Stimulated activated CD8-positive, alpha-beta memory T cell treated with anti-CD3 and anti-CD28 coated beads, Interleukin-7, amount 100 ng/mL, for 24 hours (primary cell): ENCODE measurements at regions not wholly inside any gene's neighbourhood (a gene's known extent, or its start where the extent isn't known, plus 50 kb on each side); places are given as distances from the start of the nearest gene placed in this dataset.

Source experiments
- DNase-seq: peaks from one replicate; pipeline ENCODE4 v3.0.0-alpha.2; 2020; ENCODE audit warnings: low read depth

DNA sequence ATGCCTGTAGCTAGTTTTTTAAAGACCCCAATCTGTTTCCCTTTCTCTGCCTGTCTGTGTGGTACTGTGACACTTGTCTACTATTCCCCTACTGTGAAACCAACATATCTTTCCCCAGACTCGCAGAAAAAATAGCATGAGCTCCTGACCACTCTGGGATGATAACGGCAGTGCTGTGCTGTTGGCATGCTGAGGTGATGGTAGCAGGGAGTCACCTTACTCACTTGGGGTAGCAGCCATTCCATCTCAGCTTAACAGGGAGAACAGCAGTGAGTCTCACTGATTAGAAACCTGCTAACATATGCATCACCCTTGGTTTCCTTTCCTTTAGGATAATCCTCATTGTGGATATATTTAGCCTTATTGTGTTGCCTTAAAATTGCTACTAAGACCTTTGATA, 469.6 kb upstream of the FZD8 start:
- no peak for DNase-seq

DNA sequence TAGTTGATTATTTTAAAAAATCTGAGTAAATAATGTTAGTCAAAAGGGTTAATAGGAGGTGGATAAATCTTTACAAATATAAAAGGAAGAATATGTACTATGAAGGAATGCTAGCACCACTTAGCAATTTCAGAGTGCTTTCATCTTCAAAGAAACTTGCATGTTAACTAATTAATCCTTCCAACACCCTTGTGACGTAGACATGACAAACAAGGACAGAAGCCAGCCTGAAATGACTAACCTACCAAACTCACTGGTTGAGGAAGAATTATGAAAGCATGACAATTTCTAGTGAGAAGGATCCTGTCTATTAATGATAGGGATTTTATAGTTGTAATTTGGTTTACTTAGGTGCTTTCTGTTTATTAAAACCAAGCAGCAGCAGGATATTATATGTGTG, 468.0 kb upstream of the FZD8 start:
- DNase-seq = no peak

DNA sequence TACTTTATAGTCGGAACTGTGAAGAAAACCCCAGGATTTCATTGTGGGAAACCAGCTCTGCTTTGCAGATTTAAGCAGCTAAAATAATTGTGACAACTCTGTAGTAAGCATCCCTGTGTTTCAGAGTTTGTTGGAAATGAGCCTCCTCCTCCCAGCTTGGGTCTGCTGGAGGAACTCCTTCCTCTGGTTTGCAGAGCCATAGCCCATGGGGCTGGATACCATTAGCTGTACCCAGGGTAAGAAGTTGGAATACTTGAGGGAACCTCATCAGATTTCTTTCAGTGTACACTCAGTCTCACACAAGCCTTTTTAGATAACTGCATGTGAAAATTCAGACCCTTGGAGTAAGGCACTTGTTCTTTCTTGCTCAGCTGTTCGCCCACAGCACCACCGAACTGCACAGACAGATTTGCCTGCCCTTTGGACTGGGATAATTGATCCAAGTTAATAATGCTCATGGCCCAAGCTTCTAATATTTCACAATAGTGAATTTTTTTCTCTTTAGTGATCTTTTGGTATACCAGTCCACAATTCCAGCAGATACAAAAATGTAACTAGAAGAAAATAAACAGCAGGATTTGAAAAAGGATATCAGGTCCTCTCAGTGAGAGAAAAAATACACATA, 467.4 kb upstream of the FZD8 start:
- DNase-seq = no peak

DNA sequence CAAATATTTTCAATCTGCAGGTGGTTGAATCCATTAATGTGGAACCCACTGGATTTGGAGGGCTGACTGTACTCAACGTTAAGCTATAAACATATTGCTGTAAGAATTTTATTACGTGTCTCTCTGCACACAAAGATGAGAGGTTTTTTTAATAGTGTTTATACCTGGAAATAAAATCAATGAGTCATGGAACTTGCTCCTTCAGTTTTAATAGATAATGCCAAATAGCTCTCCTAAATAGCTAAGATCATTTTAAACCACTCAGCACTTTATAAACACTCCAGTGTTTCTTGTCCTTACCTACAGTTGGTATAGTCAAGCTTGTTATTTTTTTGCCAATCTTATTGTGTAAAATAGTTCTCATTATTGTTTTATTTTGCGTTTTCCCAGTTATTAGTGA, 455.6 kb upstream of the FZD8 start:
- DNase-seq = no peak

DNA sequence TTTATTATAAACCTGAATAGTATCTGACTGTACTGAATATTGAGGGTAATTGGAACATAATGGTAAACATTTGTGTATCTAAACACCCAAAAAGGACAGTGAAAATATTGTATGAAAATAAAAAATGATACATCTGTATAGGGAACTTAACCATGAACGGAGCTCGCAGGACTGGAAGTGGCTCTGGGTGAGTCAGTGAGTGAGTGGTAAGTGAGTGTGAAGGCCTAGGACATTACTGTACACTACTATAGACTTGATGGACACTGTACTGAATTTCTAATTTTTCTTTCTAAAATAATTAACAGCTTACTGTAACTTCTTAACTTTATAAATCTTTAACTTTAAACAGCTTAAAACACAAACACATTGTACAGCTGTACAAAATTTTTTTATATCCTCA, 454.5 kb upstream of the FZD8 start:
- DNase-seq = no peak

DNA sequence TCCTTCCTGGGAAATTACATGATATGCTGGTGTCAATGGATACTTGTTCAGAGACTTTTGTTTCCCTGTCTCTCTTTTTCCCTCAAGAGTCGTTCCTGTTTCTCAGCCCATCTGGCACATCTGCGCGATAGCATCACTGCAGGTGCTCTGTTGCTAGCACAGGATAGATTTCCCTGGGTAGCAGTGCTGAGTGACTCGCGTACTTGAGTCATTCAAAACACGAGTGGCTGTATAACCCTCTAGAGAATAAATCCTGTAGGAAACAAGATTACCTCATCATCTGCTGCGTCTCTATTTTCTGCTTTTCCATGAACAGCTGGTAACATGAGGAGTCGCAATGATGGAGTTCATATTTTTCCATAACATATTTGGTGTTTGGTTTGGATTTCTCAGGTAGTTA, 452.0 kb upstream of the FZD8 start:
- DNase-seq = no peak

DNA sequence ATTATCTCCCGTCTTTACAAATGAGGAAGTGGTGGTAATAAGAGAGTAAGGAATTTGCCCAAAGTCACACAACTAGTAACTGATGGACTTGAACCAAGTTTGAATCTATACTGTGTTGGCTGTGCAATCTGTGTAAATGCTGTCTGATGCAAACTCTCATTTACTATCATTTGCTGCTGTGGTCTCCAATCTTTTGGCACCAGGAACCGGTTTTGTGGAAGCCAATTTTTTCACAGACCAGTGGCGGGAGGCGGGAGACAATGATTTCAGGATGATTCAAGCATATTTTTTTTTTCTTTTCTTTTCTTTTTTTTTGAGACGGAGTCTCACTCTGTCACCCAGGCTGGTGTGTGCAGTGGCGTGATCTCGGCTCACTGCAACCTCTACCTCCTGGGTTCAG, 450.0 kb upstream of the FZD8 start:
- DNase-seq = no peak

DNA sequence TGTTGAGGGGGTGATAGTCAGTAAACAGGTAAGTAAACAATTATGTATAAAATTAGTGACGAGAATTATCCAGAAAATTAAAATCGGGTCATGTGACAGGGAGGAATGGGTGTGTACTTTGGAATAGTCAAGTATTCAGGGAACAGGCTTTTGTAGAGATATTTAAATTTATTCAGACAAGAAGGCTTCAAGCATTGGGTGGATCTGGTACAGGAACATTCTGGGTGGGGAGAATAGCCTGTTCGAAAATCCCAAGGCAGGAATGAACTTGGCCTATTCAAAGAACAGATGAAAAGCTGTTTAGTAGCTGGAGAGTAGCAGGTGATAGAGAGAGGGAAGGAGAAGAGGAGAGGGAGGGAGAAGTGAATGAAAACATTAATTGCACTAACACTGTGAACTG, 448.9 kb upstream of the FZD8 start:
- DNase-seq = no peak

DNA sequence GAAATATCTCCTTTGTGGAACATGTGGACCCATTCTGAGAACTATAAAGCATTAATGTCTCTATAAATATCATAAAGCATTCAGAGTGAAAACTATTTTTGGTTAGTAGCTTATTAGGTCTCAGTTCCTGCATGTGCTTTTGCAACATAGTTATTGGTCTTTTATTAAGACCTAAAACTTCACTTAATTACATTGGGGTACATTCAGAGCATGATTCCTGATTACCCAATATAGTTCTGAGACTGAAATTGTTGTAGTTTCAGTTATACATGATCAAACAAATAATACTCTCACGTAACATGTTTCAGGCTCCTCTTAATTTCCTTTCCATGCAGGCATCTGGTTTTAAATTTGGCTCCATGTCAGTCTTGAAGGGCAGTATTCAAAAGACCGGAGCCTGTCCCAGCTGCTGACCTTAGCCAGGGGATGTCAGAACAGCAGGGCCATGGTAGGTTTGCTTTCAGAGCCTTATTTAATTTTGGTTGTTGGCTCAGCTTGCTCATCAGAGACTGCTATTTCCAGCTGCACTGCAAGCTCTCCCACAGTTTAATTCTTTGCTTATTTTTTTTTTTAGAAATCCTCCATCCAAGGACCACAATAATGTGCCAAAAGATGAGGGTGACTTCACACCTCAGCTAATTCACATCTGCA, 447.8 kb upstream of the FZD8 start:
- DNase-seq = no peak

DNA sequence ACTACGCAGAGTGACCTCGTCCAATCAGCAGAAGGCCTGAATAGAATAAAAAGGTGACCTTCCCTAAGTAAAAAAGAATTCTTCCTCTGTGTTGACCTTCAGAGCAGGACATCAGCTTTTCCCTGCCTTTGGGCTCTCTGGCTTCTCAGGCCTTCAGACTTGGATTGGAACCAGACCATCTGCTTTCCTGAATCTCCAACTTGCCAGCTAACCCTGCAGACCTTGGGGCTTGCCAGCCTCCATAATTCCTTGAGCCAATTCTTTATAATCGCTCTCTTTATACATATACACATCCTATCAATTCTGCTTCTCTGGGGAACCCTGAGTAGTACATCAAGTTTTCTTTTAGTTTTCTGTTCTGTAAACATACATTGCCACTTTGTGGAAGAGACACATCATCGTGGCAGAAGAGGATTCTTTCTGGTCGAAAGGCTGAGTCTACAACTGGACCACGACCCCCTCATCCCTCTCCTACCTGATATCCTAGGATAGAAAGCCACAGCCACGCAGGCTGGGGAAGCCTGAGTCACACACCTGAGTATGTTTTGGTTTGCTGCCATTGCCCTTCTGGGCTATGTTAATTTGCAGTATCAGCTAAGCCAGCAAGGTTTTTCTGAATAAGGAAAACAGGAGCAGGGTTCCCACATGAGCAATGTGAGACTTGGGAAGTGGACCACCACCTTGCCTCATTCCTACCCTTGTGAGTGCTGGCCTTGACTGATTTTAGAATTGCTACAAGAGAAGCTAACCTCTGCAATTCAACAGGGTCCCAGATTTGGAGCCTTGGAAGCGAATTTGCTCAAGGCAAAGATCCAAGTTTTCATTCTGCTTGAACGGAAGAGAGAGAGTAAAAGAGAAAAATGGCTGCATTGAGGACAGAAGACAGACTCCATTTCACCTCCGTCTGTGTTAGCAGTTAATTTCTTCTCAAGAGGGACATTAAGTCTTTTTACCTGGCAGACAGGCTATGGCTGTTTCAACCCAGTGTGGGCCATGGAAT, 445.2 kb upstream of the FZD8 start:
- DNase-seq = no peak

DNA sequence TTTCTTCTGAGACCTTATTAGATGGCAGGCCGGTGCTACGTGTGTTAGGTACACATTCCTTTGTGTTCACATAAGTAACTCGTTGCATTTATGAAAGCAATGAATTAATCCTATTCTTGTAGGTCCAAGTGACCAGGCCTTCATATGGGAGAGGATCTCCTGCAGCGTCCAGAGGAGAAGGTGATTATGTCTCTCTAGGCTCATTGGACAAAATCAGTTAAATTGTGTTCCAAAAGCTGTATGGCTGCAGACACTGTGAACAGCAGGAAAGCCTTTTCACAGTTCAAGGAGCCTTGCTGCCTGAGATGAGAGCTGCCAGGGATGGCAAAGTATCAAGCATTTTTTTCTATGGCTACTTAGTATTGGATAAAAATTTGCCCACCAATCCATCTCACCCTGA, 433.1 kb upstream of the FZD8 start:
- DNase-seq = no peak

DNA sequence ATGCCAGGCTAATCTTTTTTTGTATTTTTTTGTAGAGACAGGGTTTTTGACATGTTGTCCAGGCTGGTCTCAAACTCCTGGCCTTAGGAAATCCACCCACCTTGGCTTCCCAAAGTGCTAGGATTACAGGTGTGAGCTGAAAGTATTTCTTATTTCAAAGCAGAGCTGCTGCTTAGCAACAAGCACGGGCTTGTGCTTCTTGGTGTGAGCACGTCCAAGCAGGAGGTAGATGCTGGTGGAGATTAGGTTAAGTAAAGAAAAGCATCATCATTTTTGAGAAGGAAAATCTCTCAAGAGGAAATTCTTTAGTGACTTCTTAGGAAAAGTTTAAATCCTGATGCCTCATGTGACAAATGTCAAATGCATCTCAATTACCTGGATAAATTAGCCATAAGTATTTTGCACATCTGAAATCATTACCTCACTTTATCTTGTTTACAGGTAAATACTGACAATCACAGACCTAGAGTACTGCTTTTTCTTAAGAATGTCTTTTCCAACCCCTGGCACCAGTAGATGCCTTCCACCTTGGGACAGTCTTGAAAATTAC, 431.8 kb upstream of the FZD8 start:
- no peak for DNase-seq

DNA sequence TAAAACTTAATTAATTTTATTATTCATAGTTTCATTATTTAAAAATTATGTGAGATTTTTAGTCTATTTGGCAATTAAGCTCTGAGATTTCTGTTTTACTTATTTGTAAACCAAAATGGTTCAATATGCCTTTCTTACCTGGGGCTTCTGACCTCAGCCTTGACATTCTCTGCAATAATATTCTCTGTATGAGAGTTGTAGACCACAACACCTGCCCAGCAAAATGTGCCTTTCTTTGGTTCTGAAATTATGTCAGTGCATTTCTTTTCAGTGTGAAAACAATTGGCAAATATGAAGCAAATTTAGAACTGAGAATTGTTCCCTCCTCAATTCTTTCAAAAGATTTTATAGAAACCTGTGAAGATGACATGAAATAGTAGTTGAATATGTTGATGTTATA, 426.4 kb upstream of the FZD8 start:
- DNase-seq = no peak

DNA sequence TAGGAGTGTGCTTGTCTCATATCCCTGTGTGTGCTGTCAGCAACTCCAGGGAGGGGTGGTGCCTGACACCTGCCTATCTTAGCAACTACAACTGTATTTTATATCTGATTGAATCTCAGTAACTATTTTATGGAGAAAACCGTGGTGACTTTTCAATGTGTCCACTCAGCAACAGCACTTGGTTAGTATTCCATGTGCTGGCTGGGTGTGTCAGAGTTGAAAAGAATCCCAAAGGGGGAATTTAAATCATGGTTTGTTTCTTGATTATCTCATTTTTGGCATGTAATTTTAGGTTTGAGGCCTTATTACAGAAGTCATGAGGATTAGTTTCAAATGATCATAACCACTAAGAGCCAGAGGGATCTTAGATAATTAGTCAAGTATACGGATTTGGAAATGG, 425.7 kb upstream of the FZD8 start:
- no peak for DNase-seq

DNA sequence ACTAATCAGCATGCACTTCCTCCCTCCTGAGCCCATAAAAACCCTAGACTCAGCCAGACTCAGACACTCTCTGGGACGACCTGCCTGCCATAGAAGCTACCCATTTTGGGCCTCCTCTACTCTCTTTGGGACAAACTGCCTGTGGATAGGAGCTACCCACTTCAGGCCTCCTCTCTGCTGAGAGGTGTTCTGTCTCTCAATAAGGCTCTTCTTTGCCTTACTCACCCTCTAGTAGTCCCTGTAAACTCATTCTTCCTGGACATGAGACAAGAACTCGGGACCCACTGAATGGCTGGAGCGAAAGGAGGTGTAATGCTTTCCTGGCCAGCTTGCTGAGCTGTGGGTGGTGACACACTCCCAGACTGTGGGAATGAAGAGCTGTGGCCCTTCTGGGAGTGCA, 424.8 kb upstream of the FZD8 start:
- no peak for DNase-seq

DNA sequence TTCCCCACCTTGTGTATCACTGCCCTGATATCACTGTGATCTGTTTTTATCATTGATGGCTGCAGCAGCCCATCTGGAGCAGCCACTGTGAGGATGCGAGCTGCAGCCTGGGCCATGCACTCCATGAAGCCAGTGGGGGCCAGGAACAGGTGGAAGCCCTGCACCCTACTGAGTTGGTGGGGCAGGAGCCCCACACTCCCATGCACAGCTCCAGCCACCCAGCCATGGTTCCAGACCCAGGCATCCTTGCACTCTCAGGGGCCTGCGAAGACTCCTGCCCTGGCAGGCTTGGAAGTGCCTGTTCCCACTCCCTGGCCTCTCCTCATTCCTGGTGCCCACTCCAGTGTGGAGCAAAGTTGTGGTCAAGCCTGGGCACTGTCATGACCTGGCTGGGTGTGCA, 424.0 kb upstream of the FZD8 start:
- DNase-seq = no peak

DNA sequence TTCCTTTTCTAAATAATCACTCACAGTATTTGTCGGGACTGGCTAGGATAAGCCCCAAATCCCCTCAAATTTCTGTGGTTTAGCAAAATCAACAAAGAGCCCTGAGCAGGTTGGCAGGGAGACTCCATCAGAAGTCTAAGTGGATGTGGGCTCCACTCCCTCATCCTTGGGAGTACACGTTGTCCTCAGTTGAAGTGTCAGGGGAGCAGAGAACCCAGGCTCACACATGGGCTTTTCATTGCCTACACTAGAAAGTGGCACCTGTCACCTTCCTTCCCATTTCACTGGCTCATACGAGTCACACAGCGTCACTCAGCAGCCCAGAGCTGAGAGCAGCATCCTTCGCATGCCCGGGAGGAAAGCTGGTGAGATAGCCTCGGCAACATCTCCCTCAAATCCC, 421.3 kb upstream of the FZD8 start:
- no peak for DNase-seq

DNA sequence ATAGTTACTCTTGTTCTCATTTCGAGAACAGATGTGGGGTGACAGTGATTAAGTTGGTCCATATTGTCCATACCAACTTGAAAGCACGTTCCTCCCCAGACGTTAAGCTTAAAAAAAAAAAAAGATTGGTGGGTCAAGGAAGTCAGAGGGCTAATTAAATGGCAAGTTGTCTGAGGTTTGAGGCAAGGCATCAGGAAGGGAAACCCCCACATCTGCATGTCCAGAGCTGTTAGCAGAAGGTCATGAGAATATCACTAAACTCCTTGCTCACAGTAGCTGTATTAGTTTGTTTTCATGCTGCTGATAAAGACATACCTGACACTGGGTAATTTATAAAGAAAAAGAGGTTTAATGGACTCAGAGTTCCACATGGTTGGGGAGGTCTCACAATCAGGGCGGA, 415.6 kb upstream of the FZD8 start:
- DNase-seq = no peak

DNA sequence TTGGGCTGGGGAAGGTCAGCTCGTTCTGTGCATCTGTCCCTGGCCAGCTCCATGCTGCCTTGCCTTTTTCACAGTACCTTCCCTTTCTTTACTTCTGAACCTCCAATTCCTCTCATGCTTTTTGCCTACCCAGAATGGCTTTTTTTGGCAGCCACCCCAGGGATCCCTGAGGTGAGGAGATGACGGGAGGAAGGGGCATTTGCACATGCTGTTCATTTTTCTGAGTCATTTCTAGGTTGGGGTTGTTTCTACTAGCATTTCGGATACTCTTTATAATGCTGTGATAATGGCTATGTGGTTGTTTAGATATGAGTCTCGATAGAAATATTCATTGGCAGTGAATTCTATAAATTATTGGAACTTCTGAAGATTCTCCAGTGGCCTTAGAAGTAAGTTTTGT, 415.1 kb upstream of the FZD8 start:
- no peak for DNase-seq

DNA sequence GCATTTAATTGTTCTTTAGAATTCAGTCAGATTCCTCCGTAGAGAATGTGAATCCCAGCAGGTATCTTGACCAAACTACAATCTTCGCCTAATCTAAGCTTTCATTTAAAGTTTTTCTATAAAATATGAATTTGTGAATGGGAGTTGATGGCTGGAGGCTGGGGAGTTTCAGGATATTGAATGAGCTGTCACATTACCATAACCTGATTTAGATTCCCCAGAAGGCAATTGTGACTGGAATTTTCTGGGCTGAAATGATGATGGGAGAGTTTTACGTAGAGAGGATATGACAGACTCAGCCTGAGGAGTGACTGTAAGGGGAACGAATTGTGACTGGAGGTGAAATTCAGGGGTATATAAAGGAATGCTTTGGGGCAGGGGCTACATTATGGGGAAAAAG, 411.7 kb upstream of the FZD8 start:
- DNase-seq = no peak

DNA sequence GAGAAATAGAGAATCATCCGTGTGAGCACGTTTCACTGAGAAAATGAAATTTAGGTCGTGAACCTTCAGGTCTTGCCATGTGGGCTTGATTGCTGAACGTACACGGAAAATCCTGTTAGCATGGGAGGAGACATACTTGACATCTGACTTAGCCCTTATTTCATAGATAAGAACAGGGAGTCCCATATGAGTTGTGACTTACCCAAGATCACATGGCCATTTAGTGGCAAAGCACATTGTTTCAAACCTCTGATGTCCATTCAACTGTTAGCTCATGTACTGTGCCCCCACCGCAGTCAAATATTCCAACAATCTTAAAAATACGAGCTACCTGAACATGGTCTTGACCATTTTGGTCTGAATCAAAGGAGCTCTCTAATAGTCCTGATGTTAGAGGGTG, 411.2 kb upstream of the FZD8 start:
- no peak for DNase-seq

DNA sequence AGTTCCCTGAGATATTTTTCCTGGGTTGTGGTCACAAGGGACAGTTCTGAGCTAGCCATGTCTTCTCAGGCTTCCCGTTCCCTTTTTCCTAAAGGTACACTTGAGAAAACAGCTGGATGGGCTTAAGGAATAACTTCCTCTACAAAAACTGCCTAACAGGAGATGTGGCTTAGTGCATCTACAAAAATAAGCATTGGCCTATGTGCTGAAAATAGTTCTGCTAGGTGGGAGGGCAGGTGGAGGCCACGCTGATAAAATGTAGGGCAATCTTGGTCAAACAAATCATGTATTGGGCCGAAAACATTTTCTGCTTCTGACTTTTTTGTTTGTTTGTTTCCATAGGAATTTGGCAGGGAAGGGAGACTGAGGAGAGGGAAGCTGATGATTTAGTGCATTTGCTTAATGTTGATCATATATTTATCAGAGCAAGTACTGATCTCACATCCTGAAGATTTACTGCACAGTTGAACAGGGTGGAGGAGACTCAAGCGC, 409.4 kb upstream of the FZD8 start:
- DNase-seq = no peak
